NCI-H2171 treated with DMSO at 0.1 percent for 48 hours (cell line): ENCODE measurements at regions not wholly inside any gene's neighbourhood (a gene's known extent, or its start where the extent isn't known, plus 50 kb on each side); places are given as distances from the start of the nearest gene placed in this dataset.
A peak's percentile ranks its signal among the peaks of the same experiment; 100 is the strongest.
"Not testable (repeated sequence)": the region's sequence is repeated elsewhere in the genome, so short reads cannot be mapped to it uniquely, and the experiment has no call there.

Experiments
- DNase-seq: peaks from one replicate; lab custom pipeline; 2025; lab: John Stamatoyannopoulos, UW

DNA sequence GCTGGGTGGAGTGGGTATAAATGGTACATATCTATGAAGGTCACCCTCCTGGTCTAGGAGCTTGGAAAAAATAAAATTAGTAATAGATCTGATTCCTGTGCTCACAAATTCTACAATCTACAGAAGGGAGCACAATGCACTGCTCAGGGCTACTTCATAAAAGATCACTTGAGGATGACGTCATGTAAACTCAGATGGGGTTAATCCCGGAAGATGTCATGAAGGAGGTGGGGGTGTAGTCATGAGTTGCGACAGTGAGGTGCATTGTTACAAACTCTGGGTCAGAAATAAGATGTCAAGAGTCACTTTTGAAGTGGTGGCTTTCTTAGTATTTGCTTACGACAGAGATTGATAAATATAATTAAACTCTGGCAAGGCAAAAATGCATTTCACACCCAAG lies 68.2 kb downstream of the LHX9 start:
- DNase-seq = no peak

DNA sequence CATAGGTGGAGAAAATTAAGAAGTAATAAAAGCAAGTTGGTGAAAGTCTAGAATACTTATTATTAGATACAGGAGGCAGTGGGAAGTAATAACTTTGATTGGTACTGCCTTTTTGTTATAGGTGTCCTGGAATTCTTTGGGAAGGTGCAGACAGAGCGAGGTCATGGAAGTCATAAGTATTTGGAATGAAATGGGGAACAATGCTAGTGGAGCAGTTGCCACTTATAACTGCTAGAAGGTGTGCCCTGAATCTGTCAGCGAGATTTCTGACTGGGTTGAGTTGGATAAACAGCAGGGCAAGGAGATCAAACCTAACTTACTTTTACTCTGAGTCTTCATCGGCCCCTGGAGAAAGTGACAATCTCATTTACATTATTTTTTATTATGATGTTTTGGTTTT lies 69.6 kb downstream of the LHX9 start:
- no peak for DNase-seq

DNA sequence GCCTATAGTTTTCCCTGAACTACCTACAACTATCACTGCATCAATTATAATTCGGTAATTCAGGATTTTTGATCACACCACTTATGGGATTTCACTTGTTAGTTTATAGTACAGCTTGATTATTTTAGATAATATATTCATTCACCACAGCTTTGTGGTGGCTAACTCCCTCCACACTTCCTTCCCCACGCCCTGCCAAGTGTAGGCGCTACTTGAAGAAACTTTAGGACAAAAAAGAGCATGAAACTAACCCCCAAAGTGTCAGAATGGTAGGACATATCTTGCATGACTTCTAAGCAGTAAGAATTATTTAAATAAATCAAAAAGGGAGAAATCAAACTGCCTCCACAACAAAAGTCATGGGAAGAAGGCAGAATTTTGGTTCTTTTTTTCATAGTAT lies 70.1 kb downstream of the LHX9 start:
- DNase-seq = no peak

DNA sequence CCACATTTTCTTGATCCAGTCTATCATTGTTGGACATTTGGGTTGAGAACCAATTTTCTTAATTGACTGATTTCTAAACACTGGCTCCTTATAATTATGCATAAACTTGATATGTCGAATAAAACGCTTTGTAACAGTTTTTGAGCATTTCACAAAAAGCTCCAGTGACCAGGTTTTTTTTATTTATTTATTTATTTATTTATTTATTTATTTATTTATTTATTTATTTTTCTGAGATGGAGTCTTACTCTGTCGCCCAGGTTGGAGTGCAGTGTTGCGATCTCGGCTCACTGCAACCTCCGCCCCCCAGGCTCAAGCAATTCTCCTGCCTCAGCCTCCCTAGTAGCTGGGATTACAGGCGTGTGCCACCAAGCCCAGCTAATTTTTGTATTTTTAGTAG lies 71.4 kb downstream of the LHX9 start:
- not testable (repeated sequence) for DNase-seq

DNA sequence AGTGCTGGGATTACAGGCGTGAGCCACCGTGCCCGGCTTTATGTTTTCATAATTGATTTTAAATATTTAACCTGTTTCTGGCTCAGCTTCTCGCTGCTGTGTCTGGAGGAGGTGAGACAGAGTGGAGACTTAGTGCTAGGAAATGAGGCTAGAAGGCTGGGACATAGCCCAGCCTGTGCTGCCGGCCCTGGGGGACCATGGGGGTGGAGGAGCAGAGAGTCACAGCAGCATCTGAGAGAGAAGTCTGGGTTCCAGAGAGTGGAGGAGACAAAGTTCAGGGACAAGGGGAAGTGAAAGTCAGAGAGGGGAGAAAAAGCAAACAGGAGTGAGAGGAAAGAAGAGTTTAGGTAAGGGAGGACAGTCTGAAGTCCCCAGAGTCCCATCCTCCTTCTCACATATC lies 71.9 kb downstream of the LHX9 start:
- no peak for DNase-seq

DNA sequence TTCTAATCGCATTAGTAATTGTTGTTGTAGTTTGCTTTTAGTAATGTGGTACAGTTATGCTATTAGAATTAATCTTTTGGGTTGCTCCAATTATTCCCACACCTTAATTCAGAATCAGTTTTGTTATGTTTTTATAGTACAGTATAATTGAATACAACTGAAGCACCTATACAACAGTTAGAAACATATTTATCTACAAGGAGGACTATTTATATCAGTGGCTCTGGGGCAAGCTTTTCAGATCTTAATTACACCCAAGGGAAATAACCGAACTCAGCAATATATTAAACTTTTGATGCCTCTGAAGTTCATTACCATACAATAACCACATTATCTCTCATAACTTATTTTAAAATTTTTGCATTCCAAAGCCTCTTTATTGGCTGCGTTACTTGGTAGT lies 74.4 kb downstream of the LHX9 start:
- no peak for DNase-seq

DNA sequence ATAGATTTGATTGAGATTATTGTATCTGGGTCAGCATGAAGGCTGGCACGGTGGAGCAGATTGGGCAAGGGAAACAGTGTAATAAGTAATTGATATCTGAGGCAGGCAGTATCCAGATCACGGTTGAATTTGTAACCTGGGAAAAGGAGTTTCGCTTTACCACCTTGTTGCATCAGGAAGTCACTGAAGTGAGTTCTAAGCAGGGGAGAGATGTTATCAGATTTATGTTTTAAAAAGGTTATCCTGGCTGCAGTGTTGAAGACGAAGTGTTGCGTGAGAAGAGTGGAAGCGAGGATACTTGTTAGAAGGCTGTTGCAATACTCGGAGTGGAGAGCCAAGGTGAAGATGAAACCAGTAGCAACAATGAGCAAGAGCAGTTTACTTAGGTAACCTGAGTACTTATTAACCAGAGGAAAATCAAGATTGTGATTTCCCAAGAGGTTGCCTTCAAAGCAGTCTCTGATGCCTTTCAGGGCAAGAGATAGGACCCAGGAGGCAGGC lies 77.8 kb downstream of the LHX9 start:
- DNase-seq = peak; percentile 11

DNA sequence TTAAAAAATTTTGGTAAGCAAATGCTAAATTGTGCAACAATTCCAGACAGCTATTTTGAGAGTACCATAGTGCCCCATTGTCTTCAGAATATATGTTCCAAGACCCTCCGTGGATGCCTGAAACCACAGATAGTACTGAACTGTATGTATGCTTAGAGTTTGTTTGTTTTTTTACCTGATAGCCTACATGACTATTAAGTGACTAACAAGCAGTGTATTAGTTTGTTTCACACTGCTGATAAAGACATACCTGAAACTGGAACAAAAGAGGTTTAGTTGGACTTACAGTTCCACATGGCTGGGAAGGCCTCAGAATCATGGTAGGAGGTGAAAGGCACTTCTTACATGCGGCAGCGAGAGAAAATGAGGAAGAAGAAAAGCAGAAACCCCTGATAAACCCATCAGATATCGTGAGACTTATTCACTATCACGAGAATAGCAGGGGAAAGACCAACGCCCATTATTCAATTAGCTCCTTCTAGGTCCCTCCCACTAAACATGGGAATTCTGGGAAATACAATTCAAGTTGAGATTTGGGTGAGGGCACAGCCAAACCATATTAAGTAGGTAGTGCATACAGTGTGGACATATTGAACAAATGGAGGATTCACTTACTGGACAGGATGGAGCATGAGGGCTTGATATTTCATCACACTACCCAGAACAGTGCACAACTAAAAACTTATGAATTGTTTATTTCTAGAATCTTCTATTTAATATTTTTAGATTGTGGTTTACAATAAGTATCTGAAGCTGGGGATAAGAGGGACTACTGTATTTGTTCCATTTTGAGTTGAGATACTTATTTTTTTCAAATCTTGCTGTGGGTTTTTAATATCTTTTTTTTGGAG lies 78.5 kb downstream of the LHX9 start:
- DNase-seq = no peak

DNA sequence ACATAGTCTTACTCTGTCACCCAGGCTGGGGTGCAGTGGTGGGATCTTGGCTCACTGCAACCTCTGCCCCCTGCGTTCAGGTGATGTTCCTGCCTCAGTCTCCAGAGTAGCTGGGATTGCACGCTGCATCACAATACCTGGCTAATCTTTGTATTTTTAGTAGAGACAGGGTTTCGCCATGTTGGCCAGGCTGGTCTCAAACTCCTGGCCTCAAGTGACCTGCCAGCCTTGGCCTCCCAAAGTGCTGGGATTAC lies 79.0 kb downstream of the LHX9 start:
- not testable (repeated sequence) for DNase-seq

DNA sequence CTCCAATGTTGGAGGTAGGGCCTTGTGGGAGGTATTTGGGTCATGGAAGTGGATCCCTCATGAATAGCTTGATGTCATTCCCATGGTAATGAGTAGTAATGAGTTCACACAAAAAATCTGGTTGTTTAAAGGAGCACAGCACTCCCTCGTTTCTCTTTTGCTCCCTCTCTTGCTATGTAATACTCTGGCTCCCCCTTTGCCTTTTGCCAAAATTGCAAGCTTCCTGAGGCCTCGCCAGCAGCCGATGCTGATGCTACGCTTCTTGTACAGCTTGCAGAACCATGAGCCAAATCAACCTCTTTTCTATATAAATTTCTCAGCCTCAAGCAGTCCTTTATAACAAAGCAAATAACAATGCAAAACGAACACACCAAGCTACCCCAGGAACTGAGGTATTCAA lies 80.9 kb downstream of the LHX9 start:
- no peak for DNase-seq

DNA sequence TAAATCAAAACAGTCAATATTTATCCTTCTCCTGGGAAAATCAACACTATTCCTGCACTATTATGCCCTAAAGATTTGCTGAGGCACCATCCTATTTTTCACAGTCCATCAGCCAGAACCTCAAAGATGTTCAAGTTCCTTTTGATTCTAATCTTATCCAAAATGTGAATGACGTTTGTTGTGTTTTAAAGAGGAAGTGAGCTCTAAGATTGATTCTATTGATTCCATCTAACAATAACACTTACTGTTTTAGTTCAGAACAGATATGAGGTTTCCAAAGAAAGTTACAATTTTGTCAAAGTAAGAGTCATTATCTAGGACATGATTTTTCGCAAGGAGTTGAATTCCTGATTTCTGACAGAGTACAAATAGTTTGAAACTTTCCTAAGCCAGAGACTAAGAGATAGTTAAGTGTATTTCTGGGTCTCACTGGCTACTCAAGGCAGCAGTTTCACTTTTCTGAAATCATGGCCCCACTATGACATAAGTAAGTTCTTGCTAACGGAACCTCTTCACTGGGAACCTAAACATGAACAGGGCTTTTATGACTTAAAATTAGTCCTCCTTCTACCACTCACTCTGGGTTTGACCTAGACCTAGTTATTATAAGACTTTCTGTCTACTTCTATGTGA lies 84.7 kb downstream of the LHX9 start:
- DNase-seq = no peak

DNA sequence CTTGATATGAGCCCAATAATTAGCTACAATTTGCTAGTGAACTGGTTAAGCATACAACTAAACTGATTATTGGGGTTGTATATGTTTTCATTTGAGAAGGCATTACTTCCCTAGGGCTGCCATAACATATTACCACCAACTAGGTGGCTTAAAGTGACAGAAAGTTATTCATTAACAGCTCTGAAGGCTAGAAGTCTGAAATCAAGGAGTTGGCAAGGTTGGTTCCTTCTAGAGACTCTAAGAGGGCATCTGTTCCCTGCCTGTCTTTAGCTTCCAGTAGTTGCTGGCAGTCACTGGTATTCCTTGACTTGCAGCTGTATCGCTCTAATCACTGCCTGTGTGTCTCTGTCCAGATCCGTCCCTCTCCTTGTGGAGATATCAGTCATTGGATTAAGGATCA lies 86.3 kb downstream of the LHX9 start:
- DNase-seq = no peak

DNA sequence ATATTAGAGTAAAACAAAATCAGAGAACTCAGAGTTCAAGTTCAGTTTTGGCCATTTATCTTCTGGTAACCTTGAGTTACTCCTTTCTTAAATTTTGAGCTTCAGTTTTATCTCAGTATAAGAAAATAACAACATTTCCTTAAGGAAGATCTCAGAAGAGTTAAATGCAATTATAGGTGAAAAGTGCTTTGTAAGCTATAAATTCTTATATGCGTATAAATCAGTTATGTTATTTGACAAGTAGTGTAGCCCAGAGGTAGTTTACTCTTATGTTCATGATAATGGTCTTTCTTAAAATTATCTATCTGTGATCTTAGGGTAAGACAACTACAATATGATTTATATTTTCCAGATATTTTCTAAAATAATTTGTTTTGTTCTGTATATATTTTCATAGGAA lies 89.8 kb downstream of the LHX9 start:
- no peak for DNase-seq

DNA sequence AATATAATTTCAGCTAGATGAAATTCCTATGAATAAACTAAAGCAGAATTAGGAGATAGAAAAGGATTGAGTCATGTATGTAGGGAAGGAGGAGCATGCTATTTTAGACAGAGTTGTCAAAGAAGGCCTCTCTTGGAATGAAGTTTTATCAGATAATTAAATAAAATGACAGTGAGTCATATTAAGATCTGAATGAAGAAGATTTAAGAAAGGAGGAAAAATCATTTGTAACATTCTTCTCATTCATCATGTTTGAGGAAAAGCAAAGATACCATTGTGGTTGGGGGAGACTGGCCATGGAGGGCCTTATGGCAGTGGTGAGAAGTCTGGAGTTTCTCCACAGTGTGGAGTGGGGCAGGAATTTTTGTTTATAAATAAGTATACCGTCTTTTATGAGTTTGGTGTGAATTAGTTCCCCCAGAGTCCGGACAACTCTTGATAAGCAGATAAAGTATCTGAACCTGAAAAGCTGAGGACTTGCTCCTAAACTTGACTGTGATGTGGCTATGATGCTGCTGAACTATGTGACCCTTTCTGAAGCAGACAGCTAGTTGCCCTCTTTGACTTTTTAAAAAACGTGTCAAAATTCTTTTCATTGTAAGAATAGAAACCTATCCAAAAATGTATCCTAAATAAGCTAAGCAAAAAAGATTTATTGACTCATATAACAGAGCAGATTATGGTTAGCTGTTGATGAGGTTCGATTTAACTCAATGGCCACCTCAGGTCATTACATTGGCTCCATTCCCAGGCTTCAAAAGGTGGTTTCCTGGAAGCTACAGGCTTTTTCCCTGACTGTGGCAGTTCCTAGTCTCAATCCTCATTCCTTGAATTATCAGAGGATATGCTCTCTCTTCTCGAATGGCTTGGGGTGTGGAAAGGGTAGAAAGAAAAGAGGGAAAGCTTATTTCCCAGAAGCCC lies 90.8 kb downstream of the LHX9 start:
- DNase-seq = no peak

DNA sequence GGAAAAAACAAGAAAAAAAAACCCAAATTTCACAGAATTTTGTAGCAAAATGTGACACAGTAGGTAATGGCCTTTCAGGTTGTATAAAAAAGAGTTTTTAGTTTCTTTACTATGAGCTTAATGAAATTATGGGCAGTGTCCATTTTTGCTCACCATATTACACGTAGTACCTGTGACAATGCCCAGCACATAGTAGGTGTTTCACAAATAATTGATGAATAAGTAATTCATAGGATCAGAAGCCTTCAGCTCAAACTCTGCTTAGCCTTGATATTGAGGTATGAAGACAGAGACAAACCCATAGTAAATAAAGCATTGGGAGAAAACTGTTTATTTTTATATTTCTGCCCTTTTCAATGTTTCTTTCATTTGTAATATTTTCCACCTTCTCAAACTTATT lies 97.2 kb downstream of the LHX9 start:
- no peak for DNase-seq

DNA sequence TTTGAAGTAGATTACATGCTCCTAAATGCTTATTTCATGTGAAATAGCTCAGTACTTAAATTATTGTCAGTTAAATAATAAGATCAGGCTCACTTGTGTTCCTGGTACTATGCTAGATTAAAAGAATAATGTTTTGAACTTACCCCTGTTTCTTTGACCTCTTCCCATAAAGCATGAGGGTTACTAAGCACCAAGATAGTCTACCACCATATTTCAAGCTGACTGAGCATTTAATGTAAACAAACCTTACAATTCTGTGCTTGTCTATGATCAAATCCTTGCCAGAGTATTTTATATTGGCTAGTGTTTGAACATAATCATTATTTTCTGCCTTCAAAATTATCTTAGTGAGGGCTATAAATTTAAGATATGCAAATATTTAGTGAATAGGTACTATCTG lies 98.1 kb downstream of the LHX9 start:
- no peak for DNase-seq

DNA sequence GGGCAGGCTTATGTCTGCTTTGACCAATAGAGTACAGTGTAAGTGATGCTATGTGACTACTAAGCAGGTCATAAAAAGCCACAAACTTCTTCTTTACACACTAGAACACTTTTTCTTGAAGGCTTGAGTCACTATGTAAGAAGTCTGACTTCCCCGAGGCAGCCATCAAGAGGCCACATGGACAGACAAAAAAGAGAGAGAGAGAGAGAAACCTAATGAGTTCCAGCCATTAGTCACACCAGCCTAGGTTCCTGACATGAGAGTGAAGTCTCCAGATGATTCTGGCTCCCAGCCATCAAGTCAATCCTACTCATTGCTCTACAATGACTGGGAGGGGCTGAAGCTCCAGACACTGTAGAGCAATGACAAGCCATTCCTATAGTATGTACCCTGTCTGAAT lies 101.4 kb downstream of the LHX9 start:
- peak; percentile 2 for DNase-seq

DNA sequence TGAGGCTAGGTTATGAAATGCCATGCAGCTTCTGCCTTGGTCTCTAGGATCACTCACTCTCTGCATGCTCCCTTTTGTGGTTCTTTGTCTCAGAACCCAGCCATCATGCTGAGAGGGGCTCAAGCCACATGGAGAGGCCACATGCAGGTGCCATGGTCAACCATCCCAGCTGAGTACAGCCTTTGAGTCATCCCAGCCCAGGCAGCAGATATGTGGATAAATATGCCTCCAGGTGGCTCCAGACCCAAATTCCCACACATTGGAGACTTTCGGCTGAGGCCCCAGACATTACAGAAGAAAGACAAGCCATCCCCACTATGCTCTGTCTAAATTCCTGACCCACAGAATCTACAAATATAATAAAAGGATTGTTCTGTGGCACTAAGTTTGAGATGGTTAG lies 102.0 kb downstream of the LHX9 start:
- DNase-seq = no peak

DNA sequence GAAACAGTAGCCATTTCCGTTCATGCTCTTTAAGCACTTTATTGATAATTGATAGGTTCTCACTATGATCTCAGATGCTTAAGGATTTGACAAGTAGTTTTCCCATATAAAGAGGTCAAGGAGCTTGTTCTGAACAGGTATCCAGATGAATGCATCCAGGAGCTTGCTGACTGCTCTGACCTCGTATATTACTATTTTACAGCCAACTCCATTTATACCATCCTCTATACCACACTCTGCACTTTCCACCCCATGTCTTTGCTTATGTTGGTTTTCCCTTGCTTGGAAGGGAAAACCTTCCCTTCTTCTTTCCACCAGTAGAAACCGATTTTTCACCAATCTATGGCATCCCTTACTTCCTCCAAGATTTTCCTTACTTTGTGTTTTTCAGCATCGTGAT lies 107.2 kb downstream of the LHX9 start:
- DNase-seq = no peak

DNA sequence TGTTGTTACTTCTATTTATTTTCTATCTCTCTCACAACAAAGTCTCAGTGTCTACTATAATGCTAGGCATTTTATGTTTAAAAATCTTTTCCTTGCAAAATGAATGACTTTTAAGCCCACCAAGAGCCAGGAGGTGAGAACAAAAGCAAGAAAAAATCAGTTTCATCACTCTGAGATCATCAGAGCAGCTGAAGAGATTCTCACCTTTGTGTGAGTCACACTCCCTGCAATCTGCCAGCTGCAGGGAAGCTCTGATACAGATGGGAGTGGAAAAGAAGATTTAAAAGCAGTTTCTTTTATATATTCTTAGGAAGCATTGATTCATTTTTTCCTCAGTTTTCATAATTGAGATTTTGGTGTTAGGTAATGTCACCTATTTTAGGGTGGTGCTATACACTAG lies 107.6 kb downstream of the LHX9 start:
- no peak for DNase-seq

DNA sequence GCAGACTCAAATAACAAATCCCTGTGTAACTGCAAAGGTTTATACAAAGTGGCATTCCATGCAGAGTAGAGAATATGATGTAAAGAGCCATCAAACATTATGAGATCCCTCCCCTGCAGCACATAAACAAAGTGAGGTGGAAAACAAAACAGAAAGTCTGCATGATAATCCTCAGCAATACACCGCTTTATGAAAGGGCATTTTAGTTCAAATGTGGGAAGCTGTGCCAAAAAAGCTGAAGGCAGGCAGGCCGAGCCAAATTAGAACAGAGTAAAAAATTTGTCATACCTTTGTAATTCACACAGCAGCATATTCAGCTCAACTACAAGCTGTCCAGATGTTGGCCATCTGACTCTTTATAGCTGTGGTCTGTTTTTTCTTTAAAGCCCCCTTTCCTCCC lies 113.5 kb downstream of the LHX9 start:
- DNase-seq = no peak

DNA sequence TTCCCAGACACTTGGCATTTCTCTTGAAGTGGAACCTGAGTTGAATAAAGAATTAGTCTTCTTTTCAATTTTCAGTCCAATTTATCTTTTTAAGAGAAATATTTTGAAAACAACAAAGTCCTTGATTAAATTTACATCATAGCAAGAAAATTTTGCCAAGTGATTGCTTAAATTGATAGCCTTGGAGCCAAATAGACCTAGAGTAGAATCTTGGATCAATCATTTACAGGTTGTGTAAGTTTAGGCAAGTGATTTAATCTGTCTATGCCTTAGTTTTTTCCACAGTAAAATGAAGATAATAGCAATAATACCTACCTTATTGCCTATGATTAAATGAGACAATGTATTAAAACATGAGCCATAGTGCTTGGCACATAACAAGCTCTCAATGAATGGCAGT lies 113.9 kb downstream of the LHX9 start:
- no peak for DNase-seq

DNA sequence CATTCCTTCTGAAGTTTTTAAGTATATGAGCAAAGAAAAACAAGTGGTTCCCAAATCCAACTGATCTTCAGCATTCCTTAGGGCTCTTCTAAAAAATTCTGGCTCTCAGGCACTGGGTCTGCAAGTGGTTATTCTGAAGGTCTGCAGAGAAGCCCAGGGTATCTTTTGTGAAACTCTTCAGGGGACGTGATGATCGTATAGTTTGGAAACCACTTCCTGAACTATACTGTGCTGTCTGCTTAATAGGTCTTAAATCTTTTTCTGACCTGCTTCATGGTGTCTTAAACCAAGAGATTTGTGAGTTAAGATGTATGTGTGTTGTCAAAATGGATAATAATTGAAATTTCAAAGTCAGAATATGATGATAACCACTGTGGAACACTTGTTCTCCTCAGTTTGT lies 115.5 kb downstream of the LHX9 start:
- no peak for DNase-seq
